GM18907 (cell line): ENCODE measurements at regions not wholly inside any gene's neighbourhood (a gene's known extent, or its start where the extent isn't known, plus 50 kb on each side); places are given as distances from the start of the nearest gene placed in this dataset.
"Not testable (repeated sequence)": the region's sequence is repeated elsewhere in the genome, so short reads cannot be mapped to it uniquely, and the experiment has no call there.

Source experiments
- ATAC-seq: cut with Tn5 transposase; IDR thresholded peaks from one replicate; pipeline ENCODE4 v1.9.1; 2021; ENCODE audit warnings: mild to moderate bottlenecking, moderate library complexity; ENCODE audit not compliant: unreplicated experiment

- no peak for ATAC-seq
Measured at GRCh38 chr7:17437586-17437985, 139.1 kb downstream of the AHR start.

- not testable (repeated sequence) for ATAC-seq
Measured at GRCh38 chr7:17440025-17440784, 141.8 kb downstream of the AHR start.

- ATAC-seq = no peak
Measured at GRCh38 chr7:17440831-17441230, 142.4 kb downstream of the AHR start.

GRCh38 chr7:17441557-17441956, 143.1 kb downstream of the AHR start:
- ATAC-seq = no peak

- no peak for ATAC-seq
Measured at GRCh38 chr7:17444151-17444550, 145.7 kb downstream of the AHR start.

GRCh38 chr7:17444673-17445072, 146.2 kb downstream of the AHR start:
- ATAC-seq = no peak

- no peak for ATAC-seq
Measured at GRCh38 chr7:17446340-17446739, 147.9 kb downstream of the AHR start.

GRCh38 chr7:17447728-17448478, 149.5 kb downstream of the AHR start:
- ATAC-seq = no peak

GRCh38 chr7:17448479-17449423, 150.3 kb downstream of the AHR start:
- ATAC-seq = no peak

GRCh38 chr7:17456541-17456940, 158.1 kb downstream of the AHR start:
- ATAC-seq = no peak

GRCh38 chr7:17460001-17460400, 161.5 kb downstream of the AHR start:
- no peak for ATAC-seq

GRCh38 chr7:17460665-17461064, 162.2 kb downstream of the AHR start:
- ATAC-seq = no peak

- no peak for ATAC-seq
Measured at GRCh38 chr7:17462131-17462631, 163.7 kb downstream of the AHR start.

- ATAC-seq = no peak
Measured at GRCh38 chr7:17463511-17464085, 165.1 kb downstream of the AHR start.

GRCh38 chr7:17466216-17466615, 167.8 kb downstream of the AHR start:
- no peak for ATAC-seq

- no peak for ATAC-seq
Measured at GRCh38 chr7:17467386-17467945, 169.0 kb downstream of the AHR start.

- ATAC-seq = no peak
Measured at GRCh38 chr7:17471325-17471724, 172.9 kb downstream of the AHR start.

- ATAC-seq = no peak
Measured at GRCh38 chr7:17472518-17472917, 174.1 kb downstream of the AHR start.

GRCh38 chr7:17472939-17473338, 174.5 kb downstream of the AHR start:
- ATAC-seq = no peak

GRCh38 chr7:17474724-17475344, 176.4 kb downstream of the AHR start:
- no peak for ATAC-seq
